Fibroblast of mammary gland (primary cell): ENCODE measurements at regions not wholly inside any gene's neighbourhood (a gene's known extent, or its start where the extent isn't known, plus 50 kb on each side); places are given as distances from the start of the nearest gene placed in this dataset.

ENCODE experiments used
- DNase-seq: peaks from one replicate; pipeline ENCODE4 v3.0.0-alpha.2; 2010; ENCODE audit warnings: low read depth
- H3K4me3 ChIP-seq: 2 replicates; pipeline ENCODE4 v1.5.1; 2011; ENCODE audit warnings: low read depth, mild to moderate bottlenecking, low read length, moderate library complexity; ENCODE audit not compliant: control insufficient read depth
- TF ChIP-seq, protein P1 (sequence below): conservative IDR thresholded peaks from 2 replicates; pipeline ENCODE4 v1.5.1; 2011; ENCODE audit warnings: low read depth, low read length, inconsistent platforms; ENCODE audit not compliant: control insufficient read depth, insufficient read depth

DNA sequence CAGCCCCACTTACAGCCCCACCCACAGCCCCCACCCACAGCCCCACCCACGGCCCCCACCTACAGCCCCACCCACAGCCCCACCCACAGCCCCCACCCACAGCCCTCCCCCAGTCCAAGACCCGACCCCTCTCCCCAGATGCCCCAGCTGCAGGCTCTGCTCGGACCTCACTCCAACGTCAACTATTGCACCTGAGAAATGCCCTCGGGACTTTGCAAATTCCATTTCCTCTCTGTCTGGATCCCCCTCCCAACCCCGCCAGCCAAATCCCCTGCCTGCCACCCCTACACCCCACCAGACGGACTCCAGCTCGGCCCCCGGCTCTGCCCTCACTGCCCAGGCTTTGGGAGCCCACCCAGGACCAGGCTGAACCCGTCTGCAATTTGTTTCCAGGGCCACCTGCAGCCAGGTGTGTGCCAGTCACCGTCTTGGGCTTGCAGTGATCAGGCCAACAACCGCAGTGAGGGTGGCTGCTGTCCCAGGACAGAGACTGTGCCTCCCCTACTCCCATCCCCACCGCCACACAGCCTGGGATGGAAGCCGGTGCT lies 662.8 kb downstream of the BRD1 start:
- no peak for DNase-seq
- no peak overlapping the region for H3K4me3 ChIP-seq
- TF ChIP-seq, protein P1, sequence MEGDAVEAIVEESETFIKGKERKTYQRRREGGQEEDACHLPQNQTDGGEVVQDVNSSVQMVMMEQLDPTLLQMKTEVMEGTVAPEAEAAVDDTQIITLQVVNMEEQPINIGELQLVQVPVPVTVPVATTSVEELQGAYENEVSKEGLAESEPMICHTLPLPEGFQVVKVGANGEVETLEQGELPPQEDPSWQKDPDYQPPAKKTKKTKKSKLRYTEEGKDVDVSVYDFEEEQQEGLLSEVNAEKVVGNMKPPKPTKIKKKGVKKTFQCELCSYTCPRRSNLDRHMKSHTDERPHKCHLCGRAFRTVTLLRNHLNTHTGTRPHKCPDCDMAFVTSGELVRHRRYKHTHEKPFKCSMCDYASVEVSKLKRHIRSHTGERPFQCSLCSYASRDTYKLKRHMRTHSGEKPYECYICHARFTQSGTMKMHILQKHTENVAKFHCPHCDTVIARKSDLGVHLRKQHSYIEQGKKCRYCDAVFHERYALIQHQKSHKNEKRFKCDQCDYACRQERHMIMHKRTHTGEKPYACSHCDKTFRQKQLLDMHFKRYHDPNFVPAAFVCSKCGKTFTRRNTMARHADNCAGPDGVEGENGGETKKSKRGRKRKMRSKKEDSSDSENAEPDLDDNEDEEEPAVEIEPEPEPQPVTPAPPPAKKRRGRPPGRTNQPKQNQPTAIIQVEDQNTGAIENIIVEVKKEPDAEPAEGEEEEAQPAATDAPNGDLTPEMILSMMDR: no peak

DNA sequence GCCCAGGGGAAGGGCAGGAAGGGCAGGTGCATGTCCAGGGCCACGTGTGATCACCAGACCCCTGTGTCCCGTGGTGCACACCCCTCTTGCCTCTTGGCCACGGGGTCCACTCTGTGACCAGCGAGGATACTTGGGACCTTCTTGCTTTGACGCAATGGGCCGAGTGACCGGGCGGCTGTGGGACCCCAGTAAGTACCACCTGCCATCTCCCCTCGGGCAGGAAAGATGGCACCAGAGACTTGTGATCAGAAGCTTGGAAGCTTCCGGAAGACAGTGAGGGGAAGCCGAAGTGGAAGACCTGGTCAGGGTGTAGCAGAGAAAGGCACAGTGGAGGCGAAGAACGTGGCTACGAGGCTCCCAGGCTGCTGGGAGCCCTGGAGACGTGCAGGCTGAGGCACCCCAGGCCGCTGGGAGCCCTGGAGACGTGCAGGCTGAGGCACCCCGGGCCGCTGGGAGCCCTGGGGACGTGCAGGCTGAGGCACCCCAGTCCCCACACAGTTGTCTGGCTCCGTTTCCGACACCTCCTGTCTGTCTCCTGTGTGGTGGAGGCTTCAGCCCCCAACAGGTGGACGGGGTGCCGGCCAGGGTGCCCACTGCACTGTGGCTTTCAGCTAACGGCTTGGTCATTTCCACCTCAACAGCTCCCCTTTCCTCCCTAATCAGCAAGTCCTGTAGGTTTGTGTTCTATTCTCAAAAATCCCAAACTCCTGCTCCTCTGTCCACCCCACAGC lies 663.5 kb downstream of the BRD1 start:
- TF ChIP-seq, protein P1: no peak
- H3K4me3 ChIP-seq: no peak overlapping the region
- DNase-seq: no peak

- H3K4me3 ChIP-seq: no peak overlapping the region
- DNase-seq: no peak
- TF ChIP-seq, protein P1: no peak
Measured at GRCh38 chr22:49163258-49163959, 664.3 kb downstream of the BRD1 start.

- DNase-seq: no peak
- TF ChIP-seq, protein P1: no peak
- no peak overlapping the region for H3K4me3 ChIP-seq
Measured at GRCh38 chr22:49162841-49163240, 664.8 kb downstream of the BRD1 start.

DNA sequence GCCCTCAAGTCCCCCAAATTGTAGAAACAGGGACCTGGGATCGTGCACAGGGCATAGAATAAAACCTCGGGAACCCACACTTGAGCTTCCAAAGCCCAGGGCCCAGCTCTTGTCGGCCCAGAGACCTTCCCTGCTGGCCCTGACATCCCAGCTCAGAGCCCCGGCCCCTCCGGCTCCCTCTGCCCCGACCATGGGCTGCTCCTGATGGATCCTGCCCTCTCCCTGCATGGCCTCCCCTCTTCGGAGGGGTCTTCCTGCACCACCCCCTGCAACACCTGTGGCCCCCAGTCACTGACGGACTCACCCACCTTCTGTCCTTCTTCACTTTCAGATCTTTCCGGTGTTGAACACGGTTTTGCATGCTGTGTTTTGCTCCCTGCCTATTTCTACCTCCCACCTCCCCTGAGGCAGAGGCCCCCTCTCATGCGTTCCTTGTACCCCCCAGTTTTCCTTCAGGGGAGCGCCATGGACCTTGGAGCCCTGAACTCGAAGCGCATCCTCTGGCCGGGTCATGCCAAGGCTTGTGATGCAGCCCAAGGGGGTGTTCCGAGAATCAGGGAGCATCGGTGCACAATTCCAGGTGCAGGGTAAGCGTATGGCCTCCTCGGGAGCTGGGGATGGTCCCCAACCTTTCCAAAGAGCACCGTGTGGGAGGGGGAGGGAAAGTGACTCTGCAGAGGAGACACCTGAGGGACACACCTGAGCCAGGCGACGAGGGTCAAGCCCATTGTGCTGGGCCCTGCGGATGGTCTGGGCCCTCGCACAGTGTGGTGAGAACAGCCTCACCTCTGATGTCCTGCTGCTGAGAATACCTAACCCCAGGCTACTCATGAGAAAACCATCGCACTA lies 666.4 kb downstream of the BRD1 start:
- TF ChIP-seq, protein P1: no peak
- no peak overlapping the region for H3K4me3 ChIP-seq
- no peak for DNase-seq

- DNase-seq: no peak
- no peak overlapping the region for H3K4me3 ChIP-seq
- TF ChIP-seq, protein P1: no peak
Measured at GRCh38 chr22:49160261-49161001, 667.2 kb downstream of the BRD1 start.
